ENCODE measurements at regions not wholly inside any gene's neighbourhood (a gene's known extent, or its start where the extent isn't known, plus 50 kb on each side); places are given as distances from the start of the nearest gene placed in this dataset.

GRCh38 chr11:119789766-119790407 is 60.9 kb upstream of the NECTIN1 start:
- Mint-ChIP-seq H3K36me3 (no peaks in the 10 kb centered on the region), H3K9me3 (no peaks in the 10 kb centered on the region), H3K4me1 (no peaks in the 10 kb centered on the region), H3K27ac (no peak overlapping the region), H3K4me3 (no peak overlapping the region), H3K27me3 (peaks cover 26 to 40% of the 10 kb centered on the region in 2 donors)
- DNase-seq (no peak), ATAC-seq (replicated peaks) (no peak)

- Mint-ChIP-seq H3K4me1 (no peaks in the 10 kb centered on the region), H3K9me3 (peaks cover 0 to 3% of the 10 kb centered on the region in 2 donors), H3K4me3 (no peak overlapping the region), H3K36me3 (no peaks in the 10 kb centered on the region), H3K27ac (no peak overlapping the region), H3K27me3 (peaks cover 26 to 40% of the 10 kb centered on the region in 2 donors)
- DNase-seq (no peak), ATAC-seq (replicated peaks) (no peak)
These were observed 60.0 kb upstream of the NECTIN1 start for GRCh38 chr11:119788911-119789560.

- DNase-seq (no peak), ATAC-seq (replicated peaks) (no peak)
- no peaks in the 10 kb centered on the region for H3K36me3 Mint-ChIP-seq
- no peaks in the 10 kb centered on the region for H3K4me1 Mint-ChIP-seq
- peaks cover 26 to 40% of the 10 kb centered on the region in 2 donors for H3K27me3 Mint-ChIP-seq
- no peak overlapping the region for H3K4me3 Mint-ChIP-seq
- H3K27ac Mint-ChIP-seq: no peak overlapping the region
- H3K9me3 Mint-ChIP-seq: peaks cover 0 to 6% of the 10 kb centered on the region in 2 donors
These were observed 59.3 kb upstream of the NECTIN1 start for GRCh38 chr11:119788096-119788883.

- Mint-ChIP-seq H3K4me3 (no peak overlapping the region), H3K36me3 (no peaks in the 10 kb centered on the region), H3K4me1 (no peaks in the 10 kb centered on the region), H3K9me3 (peaks cover 0 to 6% of the 10 kb centered on the region in 2 donors), H3K27me3 (peaks cover 35 to 43% of the 10 kb centered on the region in 2 donors), H3K27ac (no peak overlapping the region)
- DNase-seq (no peak), ATAC-seq (replicated peaks) (no peak)
These were observed 58.1 kb upstream of the NECTIN1 start for GRCh38 chr11:119787074-119787461.

GRCh38 chr11:119786431-119787073 is 57.6 kb upstream of the NECTIN1 start:
- Mint-ChIP-seq H3K27ac (no peak overlapping the region), H3K27me3 (peaks cover 39 to 43% of the 10 kb centered on the region in 2 donors), H3K36me3 (no peaks in the 10 kb centered on the region), H3K4me3 (no peak overlapping the region), H3K4me1 (no peaks in the 10 kb centered on the region), H3K9me3 (peaks cover 0 to 7% of the 10 kb centered on the region in 2 donors)
- no peak for DNase-seq
- ATAC-seq (replicated peaks): no peak

GRCh38 chr11:119785131-119785530 is 56.1 kb upstream of the NECTIN1 start:
- Mint-ChIP-seq H3K4me3 (no peak overlapping the region), H3K27ac (no peak overlapping the region), H3K36me3 (no peaks in the 10 kb centered on the region), H3K9me3 (peaks cover 0 to 7% of the 10 kb centered on the region in 2 donors), H3K4me1 (no peaks in the 10 kb centered on the region), H3K27me3 (peaks cover 36 to 42% of the 10 kb centered on the region in 2 donors)
- no peak for ATAC-seq (replicated peaks)
- DNase-seq: no peak

- Mint-ChIP-seq H3K4me1 (no peaks in the 10 kb centered on the region), H3K9me3 (peaks cover 0 to 7% of the 10 kb centered on the region in 2 donors), H3K36me3 (no peaks in the 10 kb centered on the region), H3K27ac (no peak overlapping the region), H3K4me3 (no peak overlapping the region), H3K27me3 (peaks cover 36 to 39% of the 10 kb centered on the region in 2 donors)
- ATAC-seq (replicated peaks): no peak
- DNase-seq: no peak
These were observed 55.4 kb upstream of the NECTIN1 start for GRCh38 chr11:119784421-119784820.

GRCh38 chr11:119783466-119784400 is 54.7 kb upstream of the NECTIN1 start:
- DNase-seq (no peak), ATAC-seq (replicated peaks) (no peak)
- no peaks in the 10 kb centered on the region for H3K4me1 Mint-ChIP-seq
- H3K9me3 Mint-ChIP-seq: peaks cover 0 to 7% of the 10 kb centered on the region in 2 donors
- no peak overlapping the region for H3K4me3 Mint-ChIP-seq
- H3K36me3 Mint-ChIP-seq: no peaks in the 10 kb centered on the region
- H3K27ac Mint-ChIP-seq: no peak overlapping the region
- H3K27me3 Mint-ChIP-seq: peaks cover 31 to 36% of the 10 kb centered on the region in 2 donors

- DNase-seq (no peak), ATAC-seq (replicated peaks) (no peak)
- H3K36me3 Mint-ChIP-seq: no peaks in the 10 kb centered on the region
- peaks cover 0 to 7% of the 10 kb centered on the region in 2 donors for H3K9me3 Mint-ChIP-seq
- H3K27ac Mint-ChIP-seq: no peak overlapping the region
- no peaks in the 10 kb centered on the region for H3K4me1 Mint-ChIP-seq
- no peak overlapping the region for H3K4me3 Mint-ChIP-seq
- peaks cover 25 to 26% of the 10 kb centered on the region in 2 donors for H3K27me3 Mint-ChIP-seq
These were observed 53.7 kb upstream of the NECTIN1 start for GRCh38 chr11:119782739-119783072.

GRCh38 chr11:119782006-119782738 is 53.2 kb upstream of the NECTIN1 start:
- Mint-ChIP-seq H3K27ac (no peak overlapping the region), H3K27me3 (peaks cover 26 to 27% of the 10 kb centered on the region in 2 donors), H3K9me3 (peaks cover 0 to 7% of the 10 kb centered on the region in 2 donors), H3K4me1 (no peaks in the 10 kb centered on the region), H3K4me3 (no peak overlapping the region), H3K36me3 (no peaks in the 10 kb centered on the region)
- ATAC-seq (replicated peaks) (no peak), DNase-seq (no peak)

GRCh38 chr11:119780222-119780953 is 51.4 kb upstream of the NECTIN1 start:
- Mint-ChIP-seq H3K4me1 (no peaks in the 10 kb centered on the region), H3K27ac (no peak overlapping the region)
- ATAC-seq (replicated peaks): no peak

GRCh38 chr11:119779195-119780071 is 50.4 kb upstream of the NECTIN1 start:
- ATAC-seq (replicated peaks) (no peak), DNase-seq (no peak)
- Mint-ChIP-seq H3K27me3 (peaks cover 25 to 39% of the 10 kb centered on the region in 2 donors), H3K9me3 (peaks cover 0 to 8% of the 10 kb centered on the region in 2 donors), H3K36me3 (no peaks in the 10 kb centered on the region), H3K4me3 (no peak overlapping the region), H3K27ac (no peak overlapping the region), H3K4me1 (no peaks in the 10 kb centered on the region)

More at GRCh38 chr11:119780222-119780953, 51.4 kb upstream of the NECTIN1 start:
- DNase-seq: no peak
- Mint-ChIP-seq H3K9me3 (peaks cover 0 to 7% of the 10 kb centered on the region in 2 donors), H3K27me3 (peaks cover 29 to 34% of the 10 kb centered on the region in 2 donors), H3K4me3 (no peak overlapping the region), H3K36me3 (no peaks in the 10 kb centered on the region)
